ENCODE measurements at regions not wholly inside any gene's neighbourhood (a gene's known extent, or its start where the extent isn't known, plus 50 kb on each side); places are given as distances from the start of the nearest gene placed in this dataset.
"Not testable (repeated sequence)": the region's sequence is repeated elsewhere in the genome, so short reads cannot be mapped to it uniquely, and the experiment has no call there.

GRCh38 chr14:83975435-83975834 is 1554.5 kb upstream of the FLRT2 start:
- H3K4me1 ChIP-seq = no peaks in the 10 kb centered on the region
- no peak for DNase-seq
- no peaks in the 10 kb centered on the region for H3K36me3 ChIP-seq
- no peaks in the 10 kb centered on the region for H3K9me3 ChIP-seq
- H3K27me3 ChIP-seq = no peaks in the 10 kb centered on the region
- no peak overlapping the region for H3K9ac ChIP-seq (ENCODE audit: low read depth in 2 of 2, low read length in 2 of 2)
- TF ChIP-seq, protein P1, sequence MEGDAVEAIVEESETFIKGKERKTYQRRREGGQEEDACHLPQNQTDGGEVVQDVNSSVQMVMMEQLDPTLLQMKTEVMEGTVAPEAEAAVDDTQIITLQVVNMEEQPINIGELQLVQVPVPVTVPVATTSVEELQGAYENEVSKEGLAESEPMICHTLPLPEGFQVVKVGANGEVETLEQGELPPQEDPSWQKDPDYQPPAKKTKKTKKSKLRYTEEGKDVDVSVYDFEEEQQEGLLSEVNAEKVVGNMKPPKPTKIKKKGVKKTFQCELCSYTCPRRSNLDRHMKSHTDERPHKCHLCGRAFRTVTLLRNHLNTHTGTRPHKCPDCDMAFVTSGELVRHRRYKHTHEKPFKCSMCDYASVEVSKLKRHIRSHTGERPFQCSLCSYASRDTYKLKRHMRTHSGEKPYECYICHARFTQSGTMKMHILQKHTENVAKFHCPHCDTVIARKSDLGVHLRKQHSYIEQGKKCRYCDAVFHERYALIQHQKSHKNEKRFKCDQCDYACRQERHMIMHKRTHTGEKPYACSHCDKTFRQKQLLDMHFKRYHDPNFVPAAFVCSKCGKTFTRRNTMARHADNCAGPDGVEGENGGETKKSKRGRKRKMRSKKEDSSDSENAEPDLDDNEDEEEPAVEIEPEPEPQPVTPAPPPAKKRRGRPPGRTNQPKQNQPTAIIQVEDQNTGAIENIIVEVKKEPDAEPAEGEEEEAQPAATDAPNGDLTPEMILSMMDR (IDR thresholded peaks at IDR 0.05) = no peak
- H3K27ac ChIP-seq = no peak overlapping the region
- intact Hi-C loops (cut with DNase I) = no loop called here
- no peak overlapping the region for H3K4me3 ChIP-seq

- no peaks in the 10 kb centered on the region for H3K27me3 ChIP-seq
- no peaks in the 10 kb centered on the region for H3K9me3 ChIP-seq
- no peaks in the 10 kb centered on the region for H3K4me1 ChIP-seq
- intact Hi-C loops (cut with DNase I) = no loop called here
- no peak overlapping the region for H3K4me3 ChIP-seq
- no peak overlapping the region for H3K27ac ChIP-seq
- no peak overlapping the region for H3K9ac ChIP-seq (ENCODE audit: low read depth in 2 of 2, low read length in 2 of 2)
- H3K36me3 ChIP-seq = no peaks in the 10 kb centered on the region
- TF ChIP-seq, protein P1 (IDR thresholded peaks at IDR 0.05) = no peak
- DNase-seq = peak; percentile 25
These were observed 1553.8 kb upstream of the FLRT2 start for GRCh38 chr14:83975841-83976770.

DNA sequence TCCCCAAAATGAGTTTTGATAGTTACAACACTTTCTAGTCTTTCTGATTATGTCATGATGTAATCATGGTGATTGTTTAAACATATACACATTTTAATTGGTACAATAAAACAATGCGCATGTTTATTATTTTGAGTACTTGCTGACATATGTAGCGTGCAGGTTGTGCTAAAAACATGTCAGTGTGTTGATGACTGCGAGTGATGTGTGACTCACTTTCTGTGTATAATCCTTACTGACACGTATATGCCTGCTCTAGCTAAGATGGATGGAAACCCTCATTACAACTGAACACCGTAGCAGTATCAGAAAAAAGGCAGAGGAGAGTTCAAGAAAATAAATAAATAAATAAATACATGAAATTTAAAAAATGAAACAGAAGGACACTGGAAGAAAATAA is 1552.4 kb upstream of the FLRT2 start:
- intact Hi-C loops (cut with DNase I) = no loop called here
- H3K9me3 ChIP-seq = no peaks in the 10 kb centered on the region
- TF ChIP-seq, protein P1 (IDR thresholded peaks at IDR 0.05) = no peak
- no peaks in the 10 kb centered on the region for H3K27me3 ChIP-seq
- DNase-seq = no peak
- H3K4me3 ChIP-seq = no peak overlapping the region
- no peaks in the 10 kb centered on the region for H3K4me1 ChIP-seq
- H3K36me3 ChIP-seq = no peaks in the 10 kb centered on the region
- no peak overlapping the region for H3K27ac ChIP-seq
- H3K9ac ChIP-seq (ENCODE audit: low read depth in 2 of 2, low read length in 2 of 2) = no peak overlapping the region

DNA sequence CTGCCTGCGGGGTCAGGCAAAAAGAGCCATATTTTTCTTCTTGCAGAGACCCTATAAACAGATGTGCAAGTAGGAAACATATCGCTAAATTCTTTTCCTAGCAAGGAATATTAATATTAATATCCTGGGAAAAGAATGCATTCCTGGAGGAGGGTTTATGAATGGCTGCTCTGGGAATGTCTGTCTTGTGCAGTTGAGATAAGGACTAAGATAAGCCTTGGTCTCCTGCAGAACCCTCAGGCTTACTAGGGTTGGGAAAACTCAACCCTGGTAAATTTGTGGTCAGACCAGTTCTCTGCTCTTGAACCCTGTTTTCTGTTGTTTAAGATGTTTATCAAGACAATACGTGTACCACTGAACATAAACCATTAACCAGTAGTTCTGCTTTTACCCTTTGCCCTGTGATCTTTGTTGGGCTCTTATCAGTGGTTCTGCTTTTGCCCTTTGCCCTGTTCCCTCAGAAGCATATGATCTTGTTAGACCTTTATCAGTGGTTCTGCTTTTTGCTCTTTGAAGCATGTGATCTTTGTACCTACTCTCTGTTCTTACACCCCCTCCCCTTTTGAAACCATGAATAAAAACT is 1548.2 kb upstream of the FLRT2 start:
- DNase-seq; H3K4me3 ChIP-seq; H3K9ac ChIP-seq (ENCODE audit: low read depth in 2 of 2, low read length in 2 of 2); H3K36me3 ChIP-seq; H3K4me1 ChIP-seq; H3K27ac ChIP-seq; intact Hi-C loops (cut with DNase I); H3K9me3 ChIP-seq; H3K27me3 ChIP-seq: not testable (repeated sequence)

DNA sequence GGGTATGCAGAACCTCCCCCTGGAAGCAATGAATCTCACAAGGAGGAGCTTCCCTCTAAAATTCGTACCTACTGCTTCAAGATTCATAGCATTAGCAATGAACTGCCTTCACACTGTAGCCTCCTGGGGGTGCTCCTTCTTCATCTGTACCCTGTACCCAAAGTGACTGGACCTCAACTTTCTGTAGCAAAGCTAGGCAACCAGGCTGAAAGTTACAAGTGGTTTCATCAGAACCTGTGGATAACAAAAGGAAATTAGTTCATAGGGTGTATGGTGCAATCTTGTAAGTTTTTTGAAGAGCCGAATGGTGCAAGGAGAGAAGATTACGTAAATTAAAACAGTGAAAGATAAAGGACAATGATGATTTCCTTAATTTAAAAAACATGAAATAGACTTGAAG is 1541.7 kb upstream of the FLRT2 start:
- no peaks in the 10 kb centered on the region for H3K27me3 ChIP-seq
- DNase-seq = no peak
- TF ChIP-seq, protein P1 (IDR thresholded peaks at IDR 0.05) = no peak
- H3K36me3 ChIP-seq = no peaks in the 10 kb centered on the region
- no peak overlapping the region for H3K27ac ChIP-seq
- H3K9ac ChIP-seq (ENCODE audit: low read depth in 2 of 2, low read length in 2 of 2) = no peak overlapping the region
- no peaks in the 10 kb centered on the region for H3K4me1 ChIP-seq
- no peak overlapping the region for H3K4me3 ChIP-seq
- no peaks in the 10 kb centered on the region for H3K9me3 ChIP-seq
- intact Hi-C loops (cut with DNase I) = no loop called here

GRCh38 chr14:83991666-83992065 is 1538.3 kb upstream of the FLRT2 start:
- Histone ChIP-seq H3K4me1 (no peaks in the 10 kb centered on the region), H3K9ac (ENCODE audit: low read depth in 2 of 2, low read length in 2 of 2) (no peak overlapping the region), H3K27me3 (no peaks in the 10 kb centered on the region), H3K27ac (no peak overlapping the region), H3K4me3 (no peak overlapping the region), H3K9me3 (no peaks in the 10 kb centered on the region), H3K36me3 (no peaks in the 10 kb centered on the region)
- TF ChIP-seq, protein P1 (IDR thresholded peaks at IDR 0.05) = no peak
- intact Hi-C loops (cut with DNase I) = no loop called here
- DNase-seq = no peak
